CD4-positive, CD25-positive, alpha-beta regulatory T cell (primary cell): ENCODE measurements at regions not wholly inside any gene's neighbourhood (a gene's known extent, or its start where the extent isn't known, plus 50 kb on each side); places are given as distances from the start of the nearest gene placed in this dataset.
"Not testable (repeated sequence)": the region's sequence is repeated elsewhere in the genome, so short reads cannot be mapped to it uniquely, and the experiment has no call there.

ENCODE experiments used
- ATAC-seq, 2 donors: fragments of 150-1000 bp; cut with Tn5 transposase; one replicate each; pipeline ENCODE4 v1.10.0; 2021; ENCODE audit warnings: low read depth in 2 of 2, moderate number of reproducible peaks in 2 of 2, moderate library complexity in 1 of 2
- DNase-seq, 3 donors: peaks; one replicate each; pipeline versions ENCODE4 v3.0.0 to v3.0.0-alpha.2; 2012 to 2022; ENCODE audit warnings: mixed read lengths in 1 of 3
- H3K27ac ChIP-seq: one replicate; pipeline ENCODE4 v1.7.0; 2013; ENCODE audit warnings: mild to moderate bottlenecking, low read length; ENCODE audit not compliant: insufficient read depth, poor library complexity, severe bottlenecking
- H3K27me3 ChIP-seq: one replicate; pipeline ENCODE4 v1.7.0; 2013; ENCODE audit warnings: low read length; ENCODE audit not compliant: control insufficient read depth, insufficient read depth
- H3K36me3 ChIP-seq: one replicate; pipeline ENCODE4 v1.7.0; 2013; ENCODE audit warnings: mild to moderate bottlenecking, low read length, moderate library complexity; ENCODE audit not compliant: control insufficient read depth, insufficient read depth
- H3K4me1 ChIP-seq: 2 replicates; pipeline ENCODE4 v1.7.0; 2013; ENCODE audit warnings: mild to moderate bottlenecking, low read length; ENCODE audit not compliant: insufficient read depth, control insufficient read depth, poor library complexity, severe bottlenecking
- H3K4me3 ChIP-seq: one replicate; pipeline ENCODE4 v1.7.0; 2013; ENCODE audit warnings: low read depth, mild to moderate bottlenecking, low read length, moderate library complexity
- H3K9me3 ChIP-seq, 2 experiments: 1 replicate in 1 of 2; 2 replicates in 1 of 2; pipeline ENCODE4 v1.7.0; 2013; ENCODE audit warnings: low read length in 2 of 2, mild to moderate bottlenecking in 1 of 2, moderate library complexity in 1 of 2; ENCODE audit not compliant: control insufficient read depth in 2 of 2
- H3K27ac Mint-ChIP-seq, 3 donors: one replicate each; pipeline ENCODE4 v1.8.0; 2020 to 2022; ENCODE audit warnings: mild to moderate bottlenecking in 3 of 3, mixed read lengths in 3 of 3, moderate library complexity in 2 of 3
- H3K27me3 Mint-ChIP-seq: one replicate; pipeline ENCODE4 v1.8.0; 2022; ENCODE audit warnings: mild to moderate bottlenecking, mixed read lengths
- H3K36me3 Mint-ChIP-seq: one replicate; pipeline ENCODE4 v1.8.0; 2020; ENCODE audit warnings: mixed read lengths
- H3K4me1 Mint-ChIP-seq, 4 donors: one replicate each; pipeline ENCODE4 v1.8.0; 2020 to 2022; ENCODE audit warnings: mixed read lengths in 4 of 4, mild to moderate bottlenecking in 1 of 4
- H3K4me3 Mint-ChIP-seq, 4 donors: one replicate each; pipeline ENCODE4 v1.8.0; 2020 to 2022; ENCODE audit warnings: mild to moderate bottlenecking in 4 of 4, mixed read lengths in 4 of 4, moderate library complexity in 3 of 4
- H3K9me3 Mint-ChIP-seq, 7 donors: one replicate each; pipeline ENCODE4 v1.8.0; 2020 to 2022; ENCODE audit warnings: mixed read lengths in 7 of 7, mild to moderate bottlenecking in 3 of 7, moderate library complexity in 2 of 7

DNA sequence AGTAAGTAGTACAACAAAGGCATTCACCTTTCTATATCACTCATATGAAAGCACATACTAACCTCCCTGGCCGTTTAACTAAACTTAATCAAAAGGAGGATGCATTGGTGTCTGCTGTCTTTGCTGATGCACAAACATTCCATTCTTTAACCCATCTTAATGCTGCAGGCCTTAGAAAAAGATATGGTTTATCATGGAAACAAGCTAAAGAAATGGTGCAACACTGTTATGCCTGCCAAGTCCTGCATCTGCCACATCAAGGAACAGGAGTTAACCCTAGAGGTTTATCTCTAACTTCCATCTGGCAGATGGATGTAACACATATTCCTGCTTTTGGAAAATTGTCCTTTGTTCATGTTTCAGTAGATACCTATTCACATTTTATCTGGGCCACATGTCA is 296.5 kb upstream of the DKK2 start:
- H3K27ac ChIP-seq, H3K4me3 Mint-ChIP-seq, H3K27ac Mint-ChIP-seq, H3K36me3 Mint-ChIP-seq, H3K4me1 ChIP-seq, DNase-seq, H3K9me3 ChIP-seq, ATAC-seq, H3K4me3 ChIP-seq, H3K36me3 ChIP-seq, H3K4me1 Mint-ChIP-seq, H3K27me3 ChIP-seq, H3K27me3 Mint-ChIP-seq: not testable (repeated sequence)
- H3K9me3 Mint-ChIP-seq, result peaks cover 0 to 11% (median 2%) of the 10 kb centered on the region in 7 donors

DNA sequence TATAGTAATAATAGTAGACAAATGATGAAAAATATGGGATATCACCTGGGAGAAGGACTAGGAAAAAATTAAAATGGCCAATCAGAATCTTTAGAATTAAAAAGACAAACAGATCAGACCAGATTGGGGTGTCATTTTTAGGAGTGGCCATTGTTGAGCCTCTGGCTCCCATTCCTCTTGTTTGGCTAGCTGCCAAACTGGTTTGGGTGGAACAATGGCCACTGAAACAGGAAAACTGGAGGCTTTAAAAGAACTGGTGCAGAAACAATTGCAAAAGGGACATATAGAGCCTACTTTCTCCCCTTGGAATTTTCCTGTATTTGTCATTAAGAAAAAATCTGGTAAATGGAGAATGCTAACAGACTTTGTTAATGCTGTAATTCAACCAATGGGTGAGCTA is 294.8 kb upstream of the DKK2 start:
- no peak overlapping the region for H3K27ac Mint-ChIP-seq
- no peaks in the 10 kb centered on the region for H3K36me3 ChIP-seq
- ATAC-seq, result no peak
- no peak overlapping the region for H3K4me3 Mint-ChIP-seq
- H3K4me1 ChIP-seq, result no peaks in the 10 kb centered on the region
- H3K27me3 Mint-ChIP-seq, result no peaks in the 10 kb centered on the region
- H3K36me3 Mint-ChIP-seq, result no peaks in the 10 kb centered on the region
- H3K9me3 Mint-ChIP-seq, result peaks cover 0 to 11% (median 2%) of the 10 kb centered on the region in 7 donors
- H3K27me3 ChIP-seq, result no peaks in the 10 kb centered on the region
- H3K27ac ChIP-seq, result no peak overlapping the region
- DNase-seq, result no peak
- H3K4me3 ChIP-seq, result no peak overlapping the region
- no peaks in the 10 kb centered on the region for H3K4me1 Mint-ChIP-seq
- H3K9me3 ChIP-seq, result no peaks in the 10 kb centered on the region

DNA sequence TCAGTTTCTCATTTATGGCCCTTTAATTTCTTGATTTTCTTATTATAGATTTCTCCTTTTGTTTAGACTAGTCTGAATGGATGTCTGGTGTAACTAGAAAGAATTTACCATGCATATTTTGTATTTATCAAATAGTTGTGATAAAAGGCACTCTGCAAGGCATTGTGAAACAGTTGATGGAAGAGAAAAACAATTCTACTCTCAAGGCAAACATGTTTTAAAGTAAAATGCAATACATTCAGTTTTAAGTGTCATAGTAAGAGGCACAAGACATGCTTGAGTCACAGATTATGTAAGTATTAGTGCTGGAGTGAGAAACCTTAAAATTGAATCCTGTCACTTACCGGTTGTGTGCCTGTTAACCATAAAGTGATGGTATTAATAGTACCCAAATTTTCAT is 283.3 kb upstream of the DKK2 start:
- Mint-ChIP-seq H3K27ac (no peak overlapping the region), H3K4me1 (no peaks in the 10 kb centered on the region), H3K27me3 (no peaks in the 10 kb centered on the region), H3K9me3 (peaks cover 0 to 8% (median 3%) of the 10 kb centered on the region in 7 donors), H3K4me3 (no peak overlapping the region), H3K36me3 (no peaks in the 10 kb centered on the region)
- Histone ChIP-seq H3K9me3 (no peaks in the 10 kb centered on the region), H3K4me3 (no peak overlapping the region), H3K36me3 (no peaks in the 10 kb centered on the region), H3K27ac (no peak overlapping the region), H3K27me3 (no peaks in the 10 kb centered on the region), H3K4me1 (no peaks in the 10 kb centered on the region)
- ATAC-seq (no peak), DNase-seq (no peak)

DNA sequence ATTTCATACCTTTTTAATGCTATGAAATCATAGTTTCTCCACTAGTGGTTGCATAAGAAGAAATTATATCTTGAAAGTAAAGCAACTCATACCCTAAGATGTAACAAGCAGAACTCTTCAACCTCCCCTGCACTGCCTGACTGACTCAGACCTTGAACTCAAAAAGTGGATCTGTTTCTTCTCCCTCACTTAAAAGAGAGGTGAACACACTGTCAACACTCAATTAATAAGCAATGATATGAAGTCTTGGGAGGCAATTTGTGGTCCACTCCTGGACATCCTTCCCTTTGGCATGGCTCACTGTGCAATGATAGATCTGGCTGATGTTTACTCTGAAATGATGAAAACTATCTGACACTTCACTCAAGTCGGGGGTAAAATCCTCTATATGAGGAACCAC is 282.0 kb upstream of the DKK2 start:
- H3K27ac Mint-ChIP-seq, result no peak overlapping the region
- Histone ChIP-seq H3K4me1 (no peaks in the 10 kb centered on the region), H3K27ac (no peak overlapping the region), H3K9me3 (no peaks in the 10 kb centered on the region), H3K4me3 (no peak overlapping the region), H3K27me3 (no peaks in the 10 kb centered on the region), H3K36me3 (no peaks in the 10 kb centered on the region)
- ATAC-seq, result no peak
- H3K36me3 Mint-ChIP-seq, result no peaks in the 10 kb centered on the region
- peaks cover 0 to 8% (median 3%) of the 10 kb centered on the region in 7 donors for H3K9me3 Mint-ChIP-seq
- DNase-seq, result no peak
- no peak overlapping the region for H3K4me3 Mint-ChIP-seq
- no peaks in the 10 kb centered on the region for H3K27me3 Mint-ChIP-seq
- H3K4me1 Mint-ChIP-seq, result no peaks in the 10 kb centered on the region

DNA sequence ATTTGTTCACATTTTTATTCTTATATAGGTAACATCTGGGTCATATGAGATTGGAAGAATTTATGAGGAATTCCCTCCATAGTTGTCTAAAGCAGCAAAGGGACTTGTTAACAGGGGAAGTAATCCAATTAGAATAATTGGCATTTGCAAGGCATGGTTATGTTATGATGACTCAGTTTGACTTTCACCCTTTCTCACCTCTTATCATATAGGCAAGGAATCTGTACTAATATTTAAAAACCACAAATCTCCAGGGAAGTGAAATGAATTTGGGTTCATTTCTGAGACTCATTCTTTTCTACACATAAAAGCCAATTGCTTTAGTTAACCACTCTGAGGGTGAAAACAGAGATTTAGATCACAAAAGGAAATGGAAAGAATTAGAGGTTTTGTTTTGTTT is 281.5 kb upstream of the DKK2 start:
- no peak overlapping the region for H3K4me3 Mint-ChIP-seq
- Histone ChIP-seq H3K27ac (no peak overlapping the region), H3K4me3 (no peak overlapping the region), H3K27me3 (no peaks in the 10 kb centered on the region), H3K36me3 (no peaks in the 10 kb centered on the region), H3K4me1 (no peaks in the 10 kb centered on the region), H3K9me3 (no peaks in the 10 kb centered on the region)
- H3K9me3 Mint-ChIP-seq, result peaks cover 0 to 5% (median 3%) of the 10 kb centered on the region in 7 donors
- H3K36me3 Mint-ChIP-seq, result no peaks in the 10 kb centered on the region
- no peaks in the 10 kb centered on the region for H3K4me1 Mint-ChIP-seq
- no peak for DNase-seq
- ATAC-seq, result no peak
- no peaks in the 10 kb centered on the region for H3K27me3 Mint-ChIP-seq
- no peak overlapping the region for H3K27ac Mint-ChIP-seq

DNA sequence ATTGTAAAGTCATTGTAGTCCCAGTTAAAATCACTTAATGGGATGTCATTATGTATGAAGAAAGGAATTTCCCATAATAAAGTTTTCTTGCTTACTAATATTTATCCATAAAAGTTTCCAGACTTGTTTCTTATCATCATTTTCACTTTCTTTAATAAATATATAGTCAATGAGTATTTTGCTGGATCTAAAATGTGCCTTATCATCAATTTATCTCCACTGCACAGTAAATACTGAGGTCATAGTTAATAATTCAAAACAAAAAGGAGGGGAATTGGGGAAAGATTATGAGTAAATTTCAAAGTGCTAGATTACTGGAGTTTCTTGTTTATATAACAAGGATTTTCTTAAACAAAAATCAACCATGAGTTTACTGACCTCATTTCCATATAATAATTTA is 279.5 kb upstream of the DKK2 start:
- DNase-seq, result no peak
- no peak overlapping the region for H3K27ac ChIP-seq
- no peak overlapping the region for H3K4me3 Mint-ChIP-seq
- no peaks in the 10 kb centered on the region for H3K36me3 ChIP-seq
- H3K27ac Mint-ChIP-seq, result no peak overlapping the region
- no peaks in the 10 kb centered on the region for H3K4me1 ChIP-seq
- H3K4me1 Mint-ChIP-seq, result no peaks in the 10 kb centered on the region
- H3K27me3 ChIP-seq, result no peaks in the 10 kb centered on the region
- H3K4me3 ChIP-seq, result no peak overlapping the region
- H3K9me3 Mint-ChIP-seq, result peaks cover 0 to 3% (median under 1%) of the 10 kb centered on the region in 7 donors
- no peaks in the 10 kb centered on the region for H3K36me3 Mint-ChIP-seq
- ATAC-seq, result no peak
- no peaks in the 10 kb centered on the region for H3K9me3 ChIP-seq
- no peaks in the 10 kb centered on the region for H3K27me3 Mint-ChIP-seq

DNA sequence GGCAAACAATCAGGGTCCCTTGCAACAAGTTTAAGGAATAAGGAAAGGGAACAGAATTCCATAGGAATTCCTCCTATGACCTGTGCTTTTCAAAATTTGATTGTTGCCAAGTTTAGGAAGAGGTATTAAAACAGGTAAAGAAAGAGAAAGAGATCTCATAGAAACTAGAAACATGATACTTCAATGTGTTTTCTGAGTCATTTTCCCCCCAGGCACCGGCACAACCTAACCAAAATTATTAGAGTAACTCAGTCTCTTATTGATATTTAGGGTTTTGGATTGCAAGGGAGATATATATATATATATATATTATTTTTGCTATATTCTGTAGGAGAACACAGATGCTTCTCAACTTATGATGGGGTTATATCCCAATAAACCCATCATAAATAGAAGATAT is 278.0 kb upstream of the DKK2 start:
- no peaks in the 10 kb centered on the region for H3K36me3 Mint-ChIP-seq
- H3K4me1 Mint-ChIP-seq, result no peaks in the 10 kb centered on the region
- no peaks in the 10 kb centered on the region for H3K4me1 ChIP-seq
- peaks cover 0 to 4% (median 2%) of the 10 kb centered on the region in 7 donors for H3K9me3 Mint-ChIP-seq
- H3K27ac Mint-ChIP-seq, result no peak overlapping the region
- no peaks in the 10 kb centered on the region for H3K27me3 ChIP-seq
- DNase-seq (no peak), ATAC-seq (no peak)
- H3K4me3 Mint-ChIP-seq, result no peak overlapping the region
- H3K9me3 ChIP-seq, result no peaks in the 10 kb centered on the region
- no peak overlapping the region for H3K27ac ChIP-seq
- H3K4me3 ChIP-seq, result no peak overlapping the region
- H3K36me3 ChIP-seq, result no peaks in the 10 kb centered on the region
- no peaks in the 10 kb centered on the region for H3K27me3 Mint-ChIP-seq

DNA sequence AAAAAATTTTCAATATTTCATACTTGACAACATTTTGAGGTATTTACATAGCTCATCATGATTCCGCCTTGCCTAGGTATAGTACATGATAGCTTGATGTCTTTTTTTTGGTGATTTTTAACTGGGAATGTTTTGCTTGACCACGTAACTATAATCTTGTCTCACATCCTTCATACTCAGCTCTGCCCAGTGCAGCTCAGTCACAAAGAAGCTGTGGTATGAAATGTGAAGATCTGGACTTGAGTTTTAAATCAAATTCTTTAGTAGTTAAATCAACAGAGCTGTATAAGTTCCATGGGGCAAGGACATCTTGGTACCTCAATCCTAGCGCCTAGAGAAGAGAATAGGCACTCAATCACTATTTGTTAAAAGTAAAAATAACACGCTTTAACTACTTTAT is 276.3 kb upstream of the DKK2 start:
- Mint-ChIP-seq H3K4me1 (no peaks in the 10 kb centered on the region), H3K27me3 (no peaks in the 10 kb centered on the region), H3K36me3 (no peaks in the 10 kb centered on the region), H3K27ac (no peak overlapping the region), H3K4me3 (no peak overlapping the region), H3K9me3 (peaks cover 0 to 4% (median 0%) of the 10 kb centered on the region in 7 donors)
- H3K9me3 ChIP-seq, result no peaks in the 10 kb centered on the region
- DNase-seq, result no peak
- H3K36me3 ChIP-seq, result no peaks in the 10 kb centered on the region
- ATAC-seq, result no peak
- H3K4me3 ChIP-seq, result no peak overlapping the region
- no peaks in the 10 kb centered on the region for H3K4me1 ChIP-seq
- no peak overlapping the region for H3K27ac ChIP-seq
- H3K27me3 ChIP-seq, result no peaks in the 10 kb centered on the region
